ENCODE measurements at regions not wholly inside any gene's neighbourhood (a gene's known extent, or its start where the extent isn't known, plus 50 kb on each side); places are given as distances from the start of the nearest gene placed in this dataset.

DNA sequence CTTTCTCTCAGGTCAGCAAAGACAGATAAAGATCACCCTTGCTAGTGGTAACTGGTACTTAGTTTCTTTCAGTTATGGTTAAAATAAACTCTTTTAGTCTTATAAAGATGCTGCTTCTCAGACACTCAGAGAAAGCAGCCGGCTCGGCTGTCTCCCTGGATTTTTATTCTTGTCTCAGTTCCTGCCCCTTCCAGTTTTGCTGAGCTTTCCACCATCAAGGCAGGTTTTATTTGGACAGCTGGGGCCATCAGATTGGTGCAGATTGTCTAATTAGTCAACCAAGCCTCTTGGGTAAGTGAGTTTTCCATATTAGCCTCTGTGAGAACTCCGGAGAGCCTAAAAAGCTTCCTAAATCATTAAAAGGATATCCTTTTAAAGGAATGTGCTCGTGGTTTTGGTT lies 130.8 kb upstream of the BMP4 start:
- Mint-ChIP-seq H3K27ac (no peak overlapping the region), H3K4me1 (no peaks in the 10 kb centered on the region), H3K9me3 (no peaks in the 10 kb centered on the region), H3K36me3 (ENCODE audit: low read depth) (no peaks in the 10 kb centered on the region), H3K4me3 (no peak overlapping the region), H3K27me3 (no peaks in the 10 kb centered on the region)
- TF ChIP-seq, protein P1, sequence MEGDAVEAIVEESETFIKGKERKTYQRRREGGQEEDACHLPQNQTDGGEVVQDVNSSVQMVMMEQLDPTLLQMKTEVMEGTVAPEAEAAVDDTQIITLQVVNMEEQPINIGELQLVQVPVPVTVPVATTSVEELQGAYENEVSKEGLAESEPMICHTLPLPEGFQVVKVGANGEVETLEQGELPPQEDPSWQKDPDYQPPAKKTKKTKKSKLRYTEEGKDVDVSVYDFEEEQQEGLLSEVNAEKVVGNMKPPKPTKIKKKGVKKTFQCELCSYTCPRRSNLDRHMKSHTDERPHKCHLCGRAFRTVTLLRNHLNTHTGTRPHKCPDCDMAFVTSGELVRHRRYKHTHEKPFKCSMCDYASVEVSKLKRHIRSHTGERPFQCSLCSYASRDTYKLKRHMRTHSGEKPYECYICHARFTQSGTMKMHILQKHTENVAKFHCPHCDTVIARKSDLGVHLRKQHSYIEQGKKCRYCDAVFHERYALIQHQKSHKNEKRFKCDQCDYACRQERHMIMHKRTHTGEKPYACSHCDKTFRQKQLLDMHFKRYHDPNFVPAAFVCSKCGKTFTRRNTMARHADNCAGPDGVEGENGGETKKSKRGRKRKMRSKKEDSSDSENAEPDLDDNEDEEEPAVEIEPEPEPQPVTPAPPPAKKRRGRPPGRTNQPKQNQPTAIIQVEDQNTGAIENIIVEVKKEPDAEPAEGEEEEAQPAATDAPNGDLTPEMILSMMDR (IDR thresholded peaks at IDR 0.05): no peak
- no peak for DNase-seq
- ATAC-seq (ENCODE audit: low read depth): no peak
- ChIA-PET POLR2A (no interaction called here), CTCF (no interaction called here)
- intact Hi-C loops (cut with micrococcal nuclease): no loop called here

DNA sequence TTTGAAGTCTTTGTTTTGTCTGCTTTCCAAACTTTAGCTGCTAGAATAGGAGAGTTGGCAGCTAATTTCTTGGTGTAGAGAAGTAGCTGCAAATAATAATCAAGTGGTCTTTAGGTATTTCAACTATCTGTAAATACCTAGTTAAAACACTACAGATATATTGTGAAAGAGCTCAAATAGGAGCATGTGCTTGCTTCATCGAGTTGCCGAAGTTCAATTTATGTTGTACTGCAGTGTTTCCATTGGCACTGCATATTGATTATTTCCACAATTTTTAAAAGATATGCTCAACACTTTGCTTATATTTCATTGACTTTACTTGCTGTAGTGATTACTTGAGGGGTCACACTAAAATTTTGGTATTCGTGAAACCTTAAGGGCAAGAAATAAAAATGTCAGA lies 131.6 kb upstream of the BMP4 start:
- no peaks in the 10 kb centered on the region for H3K27me3 Mint-ChIP-seq
- H3K4me1 Mint-ChIP-seq: no peaks in the 10 kb centered on the region
- no peak for ATAC-seq (ENCODE audit: low read depth)
- intact Hi-C loops (cut with micrococcal nuclease): no loop called here
- H3K27ac Mint-ChIP-seq: no peak overlapping the region
- no peak for DNase-seq
- no peak overlapping the region for H3K4me3 Mint-ChIP-seq
- TF ChIP-seq, protein P1 (IDR thresholded peaks at IDR 0.05): no peak
- H3K36me3 Mint-ChIP-seq (ENCODE audit: low read depth): no peaks in the 10 kb centered on the region
- no peaks in the 10 kb centered on the region for H3K9me3 Mint-ChIP-seq
- CTCF ChIA-PET: no interaction called here
- POLR2A ChIA-PET: no interaction called here

DNA sequence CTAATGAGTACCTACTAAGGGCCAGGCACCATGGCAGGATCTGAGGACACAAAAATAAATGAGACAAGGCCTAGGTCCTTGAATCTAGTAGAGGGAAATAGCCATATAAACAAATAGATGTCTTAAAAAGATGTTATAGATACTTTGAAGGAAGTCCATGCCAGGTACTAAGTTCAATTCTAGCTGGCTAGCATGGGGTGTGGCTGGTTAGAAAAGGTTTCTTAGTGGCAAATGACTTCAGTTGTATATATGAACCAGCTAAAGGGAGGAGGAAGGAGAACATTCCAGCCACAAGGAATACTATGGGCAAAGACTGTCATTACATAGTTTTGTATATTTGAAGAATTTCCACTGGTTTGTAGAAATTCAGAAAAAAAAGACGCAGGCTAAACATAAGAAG lies 133.6 kb upstream of the BMP4 start:
- peaks cover 16% of the 10 kb centered on the region for H3K9me3 Mint-ChIP-seq
- no peaks in the 10 kb centered on the region for H3K27me3 Mint-ChIP-seq
- ChIA-PET CTCF (interaction anchor here (0.6 kb wide), 1 partner anchor 1167 kb away, joined by 3 read pairs; no protein-coding TSS in a partner anchor), POLR2A (no interaction called here)
- no peak overlapping the region for H3K4me3 Mint-ChIP-seq
- ATAC-seq (ENCODE audit: low read depth): no peak
- no peak for DNase-seq
- intact Hi-C loops (cut with micrococcal nuclease): no loop called here
- H3K36me3 Mint-ChIP-seq (ENCODE audit: low read depth): no peaks in the 10 kb centered on the region
- no peaks in the 10 kb centered on the region for H3K4me1 Mint-ChIP-seq
- TF ChIP-seq, protein P1 (IDR thresholded peaks at IDR 0.05): no peak
- no peak overlapping the region for H3K27ac Mint-ChIP-seq

DNA sequence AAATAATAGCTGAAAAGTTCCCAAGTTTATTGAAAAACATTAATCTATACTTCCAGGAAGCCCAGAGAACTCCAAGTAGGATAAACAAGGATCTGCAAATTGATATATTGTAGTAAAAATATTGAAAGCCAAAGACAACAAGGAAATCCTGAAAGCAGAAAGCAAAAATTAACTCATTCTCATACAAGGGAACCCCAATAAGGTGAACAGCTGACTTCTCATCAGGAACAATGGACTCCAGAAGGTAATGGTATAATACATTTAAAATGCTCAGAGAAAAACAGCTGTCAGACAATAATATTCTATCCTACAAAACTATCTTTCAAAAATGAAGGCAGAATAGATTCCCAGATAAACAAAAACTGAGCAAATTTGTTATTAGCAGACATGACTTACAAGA lies 138.1 kb upstream of the BMP4 start:
- no peak for ATAC-seq (ENCODE audit: low read depth)
- H3K4me1 Mint-ChIP-seq: no peaks in the 10 kb centered on the region
- intact Hi-C loops (cut with micrococcal nuclease): no loop called here
- POLR2A ChIA-PET: no interaction called here
- H3K9me3 Mint-ChIP-seq: peaks cover 16% of the 10 kb centered on the region
- no peak overlapping the region for H3K27ac Mint-ChIP-seq
- TF ChIP-seq, protein P1 (IDR thresholded peaks at IDR 0.05): no peak
- peaks cover 4% of the 10 kb centered on the region for H3K27me3 Mint-ChIP-seq
- H3K36me3 Mint-ChIP-seq (ENCODE audit: low read depth): no peaks in the 10 kb centered on the region
- DNase-seq: no peak
- CTCF ChIA-PET: no interaction called here
- no peak overlapping the region for H3K4me3 Mint-ChIP-seq

DNA sequence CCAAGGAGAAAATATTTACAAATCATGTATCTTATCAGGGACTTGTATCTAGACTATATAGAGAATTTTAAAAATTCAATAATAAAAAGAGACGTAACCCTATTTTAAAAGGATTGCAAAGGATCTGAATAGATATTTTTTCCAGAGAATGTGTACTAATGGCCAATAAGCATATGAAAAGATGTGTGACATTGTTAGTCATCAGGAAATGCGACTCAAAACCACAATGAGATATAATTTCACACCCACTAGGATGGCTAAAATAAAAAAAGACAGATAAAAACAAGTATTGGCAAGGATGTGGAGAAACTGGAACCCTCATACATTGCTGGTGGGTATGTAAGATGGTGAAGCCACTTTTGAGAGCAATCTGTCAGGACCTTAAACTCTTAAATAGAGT lies 141.9 kb upstream of the BMP4 start:
- ATAC-seq (ENCODE audit: low read depth) (no peak), DNase-seq (no peak)
- POLR2A ChIA-PET: no interaction called here
- intact Hi-C loops (cut with micrococcal nuclease): no loop called here
- CTCF ChIA-PET: no interaction called here
- Mint-ChIP-seq H3K4me1 (no peaks in the 10 kb centered on the region), H3K27me3 (peaks cover 4% of the 10 kb centered on the region), H3K27ac (no peak overlapping the region), H3K4me3 (no peak overlapping the region), H3K9me3 (peaks cover 14% of the 10 kb centered on the region), H3K36me3 (ENCODE audit: low read depth) (no peaks in the 10 kb centered on the region)
- TF ChIP-seq, protein P1 (IDR thresholded peaks at IDR 0.05): no peak
